Neural progenitor cell (in vitro differentiated cells): ENCODE measurements at regions not wholly inside any gene's neighbourhood (a gene's known extent, or its start where the extent isn't known, plus 50 kb on each side); places are given as distances from the start of the nearest gene placed in this dataset.

Experiments used
- DNase-seq: peaks from one replicate; pipeline ENCODE4 v3.0.0-alpha.2; 2016; ENCODE audit warnings: low spot score
- H2AFZ ChIP-seq: fragments of 200-600 bp; sonication (generic); replicated peaks from 2 replicates; pipeline ENCODE4 v1.6.1; 2016; ENCODE audit warnings: antibody characterized with exemption
- H3F3A ChIP-seq: fragments of 200-600 bp; sonication (generic); 2 replicates; pipeline ENCODE4 v1.6.1; 2016; ENCODE audit warnings: antibody characterized with exemption, low read depth
- H3K27ac ChIP-seq: fragments of 200-600 bp; sonication (generic); 2 replicates; pipeline ENCODE4 v1.5.1; 2016; ENCODE audit warnings: mild to moderate bottlenecking
- H3K27me3 ChIP-seq: fragments of 200-600 bp; sonication (generic); 2 replicates; pipeline ENCODE4 v1.6.1; 2016; ENCODE audit warnings: mild to moderate bottlenecking, moderate library complexity
- H3K36me3 ChIP-seq: fragments of 200-600 bp; sonication (generic); 2 replicates; pipeline ENCODE4 v1.5.1; 2016
- H3K4me1 ChIP-seq: fragments of 200-600 bp; sonication (generic); 2 replicates; pipeline ENCODE4 v1.6.1; 2016; ENCODE audit warnings: mixed run types
- H3K4me2 ChIP-seq: fragments of 200-600 bp; sonication (generic); 2 replicates; pipeline ENCODE4 v1.6.1; 2016
- H3K4me3 ChIP-seq: fragments of 200-600 bp; sonication (generic); 2 replicates; pipeline ENCODE4 v1.5.1; 2016
- H3K79me2 ChIP-seq: fragments of 200-600 bp; sonication (generic); 2 replicates; pipeline ENCODE4 v1.6.1; 2016; ENCODE audit warnings: low read depth
- H3K9ac ChIP-seq: fragments of 200-600 bp; sonication (generic); 2 replicates; pipeline ENCODE4 v1.6.1; 2016
- H3K9me3 ChIP-seq: fragments of 200-600 bp; sonication (generic); 2 replicates; pipeline ENCODE4 v1.5.1; 2016; ENCODE audit warnings: low read depth
- H4K20me1 ChIP-seq: fragments of 200-600 bp; sonication (generic); 2 replicates; pipeline ENCODE4 v1.6.1; 2016; ENCODE audit warnings: low read depth
- H3K27ac Mint-ChIP-seq: 3 replicates; pipeline ENCODE4 v1.8.0; 2021; ENCODE audit warnings: mixed read lengths
- H3K27me3 Mint-ChIP-seq: 2 replicates; pipeline ENCODE4 v1.8.0; 2022; ENCODE audit warnings: low read depth, mild to moderate bottlenecking, inconsistent platforms, moderate library complexity, mixed read lengths; ENCODE audit not compliant: insufficient read depth
- H3K36me3 Mint-ChIP-seq: 3 replicates; pipeline ENCODE4 v1.8.0; 2021; ENCODE audit warnings: mixed read lengths
- H3K4me1 Mint-ChIP-seq: 3 replicates; pipeline ENCODE4 v1.8.0; 2021; ENCODE audit warnings: mixed read lengths
- H3K4me3 Mint-ChIP-seq: 3 replicates; pipeline ENCODE4 v1.8.0; 2021; ENCODE audit warnings: mild to moderate bottlenecking, moderate library complexity, mixed read lengths
- H3K9me3 Mint-ChIP-seq: 3 replicates; pipeline ENCODE4 v1.8.0; 2020; ENCODE audit warnings: mixed read lengths
- EZH2 ChIP-seq: fragments of 200-600 bp; sonication (generic); IDR thresholded peaks from 2 replicates; pipeline ENCODE4 v1.6.1; 2017; ENCODE audit warnings: antibody characterized with exemption, mild to moderate bottlenecking, moderate library complexity
- EZH2phosphoT487 ChIP-seq: fragments of 200-600 bp; sonication (generic); IDR thresholded peaks from 2 replicates; pipeline ENCODE4 v1.6.1; 2017; ENCODE audit warnings: antibody characterized with exemption
- TF ChIP-seq, protein P1 (sequence below): fragments of 200-600 bp; sonication (generic); IDR thresholded peaks from 2 replicates; pipeline ENCODE4 v1.5.1; 2017; ENCODE audit warnings: antibody characterized with exemption, mild to moderate bottlenecking

DNA sequence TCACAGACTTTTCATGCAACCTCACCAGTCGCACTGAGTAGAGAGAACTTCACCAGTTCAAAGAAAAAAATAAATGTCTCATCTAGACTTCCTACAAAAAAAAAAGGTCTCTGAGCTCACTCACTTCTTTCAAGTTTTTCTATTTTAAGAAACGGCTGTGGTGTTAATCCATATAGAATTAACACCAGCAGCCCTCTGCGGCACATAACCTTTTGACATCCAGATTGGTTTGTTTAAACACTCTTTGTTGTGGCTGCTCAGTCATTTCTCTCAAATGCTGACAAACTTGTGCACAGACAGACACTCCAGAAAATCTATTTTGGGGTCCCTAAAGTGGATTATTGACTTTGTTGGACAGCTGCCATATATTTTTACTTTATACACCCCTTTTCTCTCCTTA, 874.9 kb downstream of the EFNB2 start:
- H3K27ac Mint-ChIP-seq = peak overlapping the region; percentile 92
- H3K4me3 Mint-ChIP-seq = no peak overlapping the region
- no peaks in the 10 kb centered on the region for H3K27me3 ChIP-seq

DNA sequence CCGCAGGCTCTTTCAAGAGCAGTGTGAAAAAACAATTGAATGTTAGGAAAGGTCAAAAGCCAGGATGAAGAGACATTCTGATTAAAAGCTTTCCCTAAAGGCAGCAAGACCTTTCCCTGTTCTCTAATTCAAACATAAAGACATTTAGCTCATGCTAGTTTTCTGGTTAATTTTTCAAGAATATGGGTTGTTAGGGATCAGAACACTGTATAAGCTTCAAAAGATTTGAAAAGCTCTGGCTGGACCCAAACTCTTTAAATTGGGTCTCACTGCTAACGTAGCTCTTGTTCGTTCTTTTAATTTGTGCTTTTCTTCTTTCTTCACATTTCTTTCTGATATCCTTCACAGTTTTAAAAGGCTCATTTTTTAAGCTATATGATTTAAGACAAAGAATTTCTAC, 877.0 kb downstream of the EFNB2 start:
- H3K9me3 ChIP-seq = no peaks in the 10 kb centered on the region
- no peak overlapping the region for H3K4me2 ChIP-seq
- no peak overlapping the region for H2AFZ ChIP-seq
- no peaks in the 10 kb centered on the region for H3K9me3 Mint-ChIP-seq
- H3K36me3 ChIP-seq = no peaks in the 10 kb centered on the region
- H3K4me1 Mint-ChIP-seq = peaks cover 38% of the 10 kb centered on the region
- no peak overlapping the region for H3K27ac ChIP-seq
- no peak overlapping the region for H3K4me3 Mint-ChIP-seq
- no peak overlapping the region for H3K9ac ChIP-seq
- H3K4me3 ChIP-seq = no peak overlapping the region
- no peaks in the 10 kb centered on the region for H3K27me3 ChIP-seq
- H3K4me1 ChIP-seq = no peaks in the 10 kb centered on the region
- DNase-seq = no peak
- no peaks in the 10 kb centered on the region for H3K36me3 Mint-ChIP-seq
- no peak overlapping the region for H3K27ac Mint-ChIP-seq
- H4K20me1 ChIP-seq = no peaks in the 10 kb centered on the region
- no peaks in the 10 kb centered on the region for H3F3A ChIP-seq
- TF ChIP-seq, protein P1, sequence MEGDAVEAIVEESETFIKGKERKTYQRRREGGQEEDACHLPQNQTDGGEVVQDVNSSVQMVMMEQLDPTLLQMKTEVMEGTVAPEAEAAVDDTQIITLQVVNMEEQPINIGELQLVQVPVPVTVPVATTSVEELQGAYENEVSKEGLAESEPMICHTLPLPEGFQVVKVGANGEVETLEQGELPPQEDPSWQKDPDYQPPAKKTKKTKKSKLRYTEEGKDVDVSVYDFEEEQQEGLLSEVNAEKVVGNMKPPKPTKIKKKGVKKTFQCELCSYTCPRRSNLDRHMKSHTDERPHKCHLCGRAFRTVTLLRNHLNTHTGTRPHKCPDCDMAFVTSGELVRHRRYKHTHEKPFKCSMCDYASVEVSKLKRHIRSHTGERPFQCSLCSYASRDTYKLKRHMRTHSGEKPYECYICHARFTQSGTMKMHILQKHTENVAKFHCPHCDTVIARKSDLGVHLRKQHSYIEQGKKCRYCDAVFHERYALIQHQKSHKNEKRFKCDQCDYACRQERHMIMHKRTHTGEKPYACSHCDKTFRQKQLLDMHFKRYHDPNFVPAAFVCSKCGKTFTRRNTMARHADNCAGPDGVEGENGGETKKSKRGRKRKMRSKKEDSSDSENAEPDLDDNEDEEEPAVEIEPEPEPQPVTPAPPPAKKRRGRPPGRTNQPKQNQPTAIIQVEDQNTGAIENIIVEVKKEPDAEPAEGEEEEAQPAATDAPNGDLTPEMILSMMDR = no peak
- TF ChIP-seq EZH2phosphoT487 = no peak
- no peak for TF ChIP-seq EZH2
- no peaks in the 10 kb centered on the region for H3K27me3 Mint-ChIP-seq
- no peaks in the 10 kb centered on the region for H3K79me2 ChIP-seq

More for the DNA sequence above, 874.9 kb downstream of the EFNB2 start:
- Histone ChIP-seq H3K4me3 (no peak overlapping the region), H3K9me3 (no peaks in the 10 kb centered on the region), H3K79me2 (no peaks in the 10 kb centered on the region), H3K27ac (no peak overlapping the region), H3K4me2 (no peak overlapping the region), H3F3A (no peaks in the 10 kb centered on the region), H3K36me3 (no peaks in the 10 kb centered on the region), H4K20me1 (no peaks in the 10 kb centered on the region), H2AFZ (no peak overlapping the region), H3K4me1 (no peaks in the 10 kb centered on the region), H3K9ac (no peak overlapping the region)
- DNase-seq = no peak
- Mint-ChIP-seq H3K9me3 (no peaks in the 10 kb centered on the region), H3K36me3 (no peaks in the 10 kb centered on the region), H3K4me1 (peaks cover 40% of the 10 kb centered on the region), H3K27me3 (no peaks in the 10 kb centered on the region)
- TF ChIP-seq EZH2phosphoT487 = no peak
- no peak for TF ChIP-seq EZH2
- TF ChIP-seq, protein P1 = no peak

DNA sequence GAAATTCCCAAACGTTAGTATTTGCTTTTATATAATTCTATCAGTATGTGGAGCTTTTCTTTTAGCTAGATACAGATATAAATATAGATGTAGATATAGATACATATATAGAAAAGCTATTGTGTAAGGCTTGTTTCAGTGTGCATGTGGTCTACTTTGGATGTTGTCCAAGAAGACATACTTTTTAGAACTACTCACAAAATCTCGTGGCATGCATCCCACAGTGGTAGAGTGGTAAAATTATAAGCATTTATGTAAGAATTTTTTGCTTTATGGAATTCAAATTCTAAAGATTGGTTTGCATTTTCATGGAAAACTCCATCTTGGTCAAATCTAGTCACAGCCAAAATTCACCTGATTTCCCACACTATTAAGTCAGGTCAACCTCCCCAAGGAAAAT, 880.4 kb downstream of the EFNB2 start:
- Mint-ChIP-seq H3K36me3 (peaks cover 3% of the 10 kb centered on the region), H3K9me3 (peaks cover 17% of the 10 kb centered on the region), H3K4me3 (no peak overlapping the region), H3K27ac (no peak overlapping the region), H3K27me3 (peaks cover 3% of the 10 kb centered on the region), H3K4me1 (peaks cover 23% of the 10 kb centered on the region)
- H3K4me3 ChIP-seq = no peak overlapping the region
- no peak overlapping the region for H3K4me2 ChIP-seq
- no peaks in the 10 kb centered on the region for H4K20me1 ChIP-seq
- no peak overlapping the region for H3K27ac ChIP-seq
- H3K27me3 ChIP-seq = no peaks in the 10 kb centered on the region
- no peak overlapping the region for H3K9ac ChIP-seq
- H2AFZ ChIP-seq = no peak overlapping the region
- TF ChIP-seq EZH2 (no peak), EZH2phosphoT487 (no peak)
- TF ChIP-seq, protein P1 = no peak
- H3K4me1 ChIP-seq = no peaks in the 10 kb centered on the region
- no peak for DNase-seq
- H3K9me3 ChIP-seq = no peaks in the 10 kb centered on the region
- H3F3A ChIP-seq = no peaks in the 10 kb centered on the region
- no peaks in the 10 kb centered on the region for H3K36me3 ChIP-seq
- H3K79me2 ChIP-seq = no peaks in the 10 kb centered on the region

- no peaks in the 10 kb centered on the region for H3K4me1 ChIP-seq
- peak overlapping the region; percentile 12 for H3K27ac Mint-ChIP-seq
These were observed 891.5 kb downstream of the EFNB2 start for GRCh38 chr13:105643966-105644365.

More at GRCh38 chr13:105643966-105644365, 891.5 kb downstream of the EFNB2 start:
- TF ChIP-seq EZH2 (no peak), EZH2phosphoT487 (no peak)
- TF ChIP-seq, protein P1 = no peak
- Histone ChIP-seq H3K79me2 (no peaks in the 10 kb centered on the region), H2AFZ (no peak overlapping the region), H3K27me3 (no peaks in the 10 kb centered on the region), H3K36me3 (no peaks in the 10 kb centered on the region), H3K27ac (no peak overlapping the region), H3K9ac (no peak overlapping the region), H4K20me1 (no peaks in the 10 kb centered on the region), H3K4me3 (no peak overlapping the region), H3K4me2 (no peak overlapping the region), H3F3A (no peaks in the 10 kb centered on the region), H3K9me3 (no peaks in the 10 kb centered on the region)
- Mint-ChIP-seq H3K9me3 (peaks cover 11% of the 10 kb centered on the region), H3K4me3 (no peak overlapping the region), H3K36me3 (no peaks in the 10 kb centered on the region), H3K4me1 (peaks cover 5% of the 10 kb centered on the region), H3K27me3 (no peaks in the 10 kb centered on the region)
- no peak for DNase-seq
